Esophagus squamous epithelium (tissue), 4 donors: ENCODE measurements at regions not wholly inside any gene's neighbourhood (a gene's known extent, or its start where the extent isn't known, plus 50 kb on each side); places are given as distances from the start of the nearest gene placed in this dataset.

ENCODE experiments used
- CTCF ChIP-seq, 6 experiments: fragments of 450-650 bp in 4 of 6; fragments of 200-600 bp in 2 of 6; sonication (generic) in 2 of 6; IDR thresholded peaks; one replicate each; pipeline ENCODE4 v1.5.1; 2016 to 2019; ENCODE audit warnings: antibody characterized with exemption in 6 of 6, mild to moderate bottlenecking in 4 of 6, moderate library complexity in 4 of 6
- POLR2A ChIP-seq, 4 donors: fragments of 450-650 bp; IDR thresholded peaks; one replicate each; pipeline ENCODE4 v1.6.1; 2017; ENCODE audit warnings: antibody characterized with exemption in 4 of 4, mild to moderate bottlenecking in 4 of 4, moderate library complexity in 3 of 4

- TF ChIP-seq CTCF (IDR thresholded peaks at IDR 0.05) (no peak), POLR2A (IDR thresholded peaks at IDR 0.05) (no peak)
Observed at GRCh38 chrX:13499736-13500135, 69.7 kb upstream of the EGFL6 start.
